Mucosa of descending colon (tissue), 3 donors: ENCODE measurements at regions not wholly inside any gene's neighbourhood (a gene's known extent, or its start where the extent isn't known, plus 50 kb on each side); places are given as distances from the start of the nearest gene placed in this dataset.

ENCODE experiments used
- ATAC-seq: fragments of 200-7000 bp; cut with Tn5 transposase; one replicate; pipeline ENCODE4 v1.9.1; 2020; ENCODE audit warnings: mild to moderate bottlenecking, moderate library complexity
- DNase-seq, 3 donors: peaks; one replicate each; pipeline ENCODE4 v3.0.0-alpha.2; 2020
- H3K36me3 ChIP-seq: fragments of 200-600 bp; one replicate; pipeline ENCODE4 v1.8.0; 2021; ENCODE audit warnings: low read depth, mild to moderate bottlenecking
- H3K4me1 ChIP-seq: fragments of 200-600 bp; one replicate; pipeline ENCODE4 v1.8.0; 2021; ENCODE audit warnings: low read depth, mild to moderate bottlenecking
- H3K4me3 ChIP-seq: fragments of 200-600 bp; one replicate; pipeline ENCODE4 v1.8.0; 2021; ENCODE audit warnings: mild to moderate bottlenecking
- H3K9me3 ChIP-seq: fragments of 200-600 bp; one replicate; pipeline ENCODE4 v1.8.0; 2021; ENCODE audit warnings: mild to moderate bottlenecking
- intact Hi-C, 2 donors: fragments of 100-400 bp; cut with DNase I in 1 of 2; cut with micrococcal nuclease in 1 of 2; formaldehyde crosslinking; loops; one replicate each; pipeline versions ENCODE4 v1.11.0 to v1.11.1; 2022; cut with DNase I, micrococcal nuclease
- TF ChIP-seq, protein P1 (sequence below): fragments of 200-600 bp; IDR thresholded peaks from one replicate; pipeline ENCODE4 v1.8.0; 2022; ENCODE audit warnings: antibody characterized with exemption, mild to moderate bottlenecking
- donor health status: DM: no; HTN: no; CAD: no; lungs with moderate emphysema.
- donor health status: DM: no; HTN: no; CAD: no.
- donor health status: DM: no; HTN: yes; CAD: no.

- H3K9me3 ChIP-seq = no peaks in the 10 kb centered on the region
- H3K4me3 ChIP-seq = no peak overlapping the region
- ATAC-seq = no peak
- TF ChIP-seq, protein P1, sequence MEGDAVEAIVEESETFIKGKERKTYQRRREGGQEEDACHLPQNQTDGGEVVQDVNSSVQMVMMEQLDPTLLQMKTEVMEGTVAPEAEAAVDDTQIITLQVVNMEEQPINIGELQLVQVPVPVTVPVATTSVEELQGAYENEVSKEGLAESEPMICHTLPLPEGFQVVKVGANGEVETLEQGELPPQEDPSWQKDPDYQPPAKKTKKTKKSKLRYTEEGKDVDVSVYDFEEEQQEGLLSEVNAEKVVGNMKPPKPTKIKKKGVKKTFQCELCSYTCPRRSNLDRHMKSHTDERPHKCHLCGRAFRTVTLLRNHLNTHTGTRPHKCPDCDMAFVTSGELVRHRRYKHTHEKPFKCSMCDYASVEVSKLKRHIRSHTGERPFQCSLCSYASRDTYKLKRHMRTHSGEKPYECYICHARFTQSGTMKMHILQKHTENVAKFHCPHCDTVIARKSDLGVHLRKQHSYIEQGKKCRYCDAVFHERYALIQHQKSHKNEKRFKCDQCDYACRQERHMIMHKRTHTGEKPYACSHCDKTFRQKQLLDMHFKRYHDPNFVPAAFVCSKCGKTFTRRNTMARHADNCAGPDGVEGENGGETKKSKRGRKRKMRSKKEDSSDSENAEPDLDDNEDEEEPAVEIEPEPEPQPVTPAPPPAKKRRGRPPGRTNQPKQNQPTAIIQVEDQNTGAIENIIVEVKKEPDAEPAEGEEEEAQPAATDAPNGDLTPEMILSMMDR = no peak
- H3K4me1 ChIP-seq = no peaks in the 10 kb centered on the region
- DNase-seq = no peak
- intact Hi-C loops = no loop called here
- H3K36me3 ChIP-seq = no peaks in the 10 kb centered on the region
Measured at GRCh38 chr2:67948057-67948456, 114.7 kb downstream of the C1D start.

- Histone ChIP-seq H3K9me3 (no peaks in the 10 kb centered on the region), H3K36me3 (no peaks in the 10 kb centered on the region), H3K4me1 (no peaks in the 10 kb centered on the region), H3K4me3 (no peak overlapping the region)
- intact Hi-C loops = no loop called here
- DNase-seq (no peak), ATAC-seq (no peak)
- TF ChIP-seq, protein P1 = no peak
Measured at GRCh38 chr2:67948506-67948905, 114.3 kb downstream of the C1D start.

DNA sequence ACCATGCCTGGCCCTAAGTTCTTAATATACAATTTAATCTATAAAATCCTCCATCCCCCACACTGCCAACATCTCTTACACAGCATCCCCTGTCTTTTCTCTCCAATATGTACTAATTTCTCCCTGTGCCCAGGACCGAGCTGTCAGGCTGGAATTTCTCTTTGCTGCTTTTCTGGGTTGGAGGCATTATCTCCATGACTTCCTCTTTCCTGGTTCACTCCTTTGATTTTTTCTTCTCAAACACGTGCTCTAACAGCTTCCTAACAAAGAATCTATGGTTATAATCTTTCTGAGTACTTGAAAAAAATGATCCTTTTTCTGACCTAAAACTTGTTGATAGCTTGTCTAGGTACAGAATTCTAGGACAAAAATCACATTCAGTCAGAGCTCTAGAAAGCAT lies 112.8 kb downstream of the C1D start:
- Histone ChIP-seq H3K4me3 (no peak overlapping the region), H3K36me3 (no peaks in the 10 kb centered on the region), H3K9me3 (no peaks in the 10 kb centered on the region), H3K4me1 (no peaks in the 10 kb centered on the region)
- DNase-seq = no peak
- TF ChIP-seq, protein P1 = no peak
- no peak for ATAC-seq
- intact Hi-C loops = no loop called here

DNA sequence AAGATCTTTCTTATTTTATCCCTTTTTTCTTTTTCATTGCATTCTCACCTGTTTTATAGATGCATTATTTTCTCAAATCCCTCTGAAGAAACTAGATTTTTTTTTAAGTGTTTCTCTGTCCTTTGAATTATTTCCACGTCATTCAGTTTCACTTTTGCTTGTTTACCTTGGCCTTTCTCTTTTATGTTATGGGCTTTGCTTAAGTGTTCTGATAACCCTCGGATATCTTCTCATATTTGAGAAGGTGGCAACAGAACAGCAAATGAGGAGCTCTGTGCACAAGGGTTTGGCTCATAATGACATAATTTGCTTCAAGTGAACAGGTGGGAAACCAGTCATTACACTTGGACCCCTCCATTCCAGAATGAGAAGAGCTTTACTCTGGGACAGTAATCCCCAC lies 111.9 kb downstream of the C1D start:
- TF ChIP-seq, protein P1 = no peak
- intact Hi-C loops = no loop called here
- Histone ChIP-seq H3K4me3 (no peak overlapping the region), H3K9me3 (no peaks in the 10 kb centered on the region), H3K36me3 (no peaks in the 10 kb centered on the region), H3K4me1 (no peaks in the 10 kb centered on the region)
- ATAC-seq (no peak), DNase-seq (no peak)

DNA sequence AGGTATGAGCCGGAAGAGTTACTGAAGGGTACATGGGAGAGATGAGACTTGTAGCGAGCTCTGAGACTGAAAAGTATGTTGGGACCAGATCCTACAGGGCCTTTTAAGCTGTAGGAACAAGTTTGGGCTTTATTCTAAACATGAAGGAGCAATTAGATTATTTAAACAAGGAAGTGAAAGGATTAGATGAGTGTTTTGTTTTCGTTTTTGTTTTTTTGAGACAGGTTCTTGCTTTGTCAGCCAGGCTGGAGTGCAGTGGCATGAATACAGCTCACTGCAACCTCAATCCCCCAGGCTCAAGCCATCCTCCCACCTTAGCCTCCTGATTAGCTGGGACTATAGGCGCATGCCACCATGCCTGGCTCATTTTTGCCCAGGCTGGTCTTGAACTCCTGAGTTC lies 110.7 kb downstream of the C1D start:
- no peaks in the 10 kb centered on the region for H3K4me1 ChIP-seq
- TF ChIP-seq, protein P1 = no peak
- intact Hi-C loops = no loop called here
- no peaks in the 10 kb centered on the region for H3K9me3 ChIP-seq
- H3K36me3 ChIP-seq = no peaks in the 10 kb centered on the region
- DNase-seq (no peak), ATAC-seq (no peak)
- H3K4me3 ChIP-seq = no peak overlapping the region

DNA sequence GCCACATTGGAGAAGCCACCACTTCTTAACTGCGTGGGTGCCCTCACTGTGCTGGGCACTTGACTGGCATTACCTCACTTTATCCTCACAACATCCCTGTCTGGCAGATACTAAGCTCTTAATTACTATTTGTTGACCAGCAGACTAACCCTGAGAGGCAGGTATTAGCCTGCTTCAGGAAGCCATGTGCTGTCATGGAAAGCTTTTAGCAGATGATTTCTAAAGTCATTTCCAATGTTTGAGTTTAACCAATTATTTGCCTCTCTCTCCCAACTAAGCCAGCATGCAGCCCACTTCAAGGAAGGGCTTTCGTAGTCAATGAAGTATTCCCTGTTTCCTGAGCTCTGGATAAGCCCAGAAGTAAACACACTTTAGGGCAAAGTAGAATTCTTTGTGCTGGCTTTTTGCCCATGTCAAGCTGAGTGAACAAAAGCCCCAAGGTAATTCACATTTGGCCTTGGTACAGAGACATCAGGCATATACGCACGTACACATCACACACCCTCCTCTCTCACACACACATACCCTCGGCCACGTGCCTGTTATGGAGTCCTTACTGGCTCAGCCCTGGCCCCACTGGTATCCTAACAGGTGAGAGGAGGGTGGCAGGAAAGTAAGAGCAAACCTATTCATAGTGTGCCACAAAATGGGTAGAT lies 108.6 kb downstream of the C1D start:
- intact Hi-C loops = no loop called here
- TF ChIP-seq, protein P1 = no peak
- ATAC-seq (no peak), DNase-seq (peak in 2 of 3 donors; percentile 27 to 42)
- Histone ChIP-seq H3K9me3 (no peaks in the 10 kb centered on the region), H3K36me3 (no peaks in the 10 kb centered on the region), H3K4me1 (no peaks in the 10 kb centered on the region), H3K4me3 (no peak overlapping the region)
